C4-2B (cell line): ENCODE measurements at regions not wholly inside any gene's neighbourhood (a gene's known extent, or its start where the extent isn't known, plus 50 kb on each side); places are given as distances from the start of the nearest gene placed in this dataset.

Experiments used
- H3K27ac ChIP-seq: fragments of 450-650 bp; 2 replicates; pipeline ENCODE4 v1.5.1; 2017
- CTCF ChIP-seq: fragments of 450-650 bp; conservative IDR thresholded peaks from 2 replicates; pipeline ENCODE4 v1.5.1; 2017; ENCODE audit warnings: mild to moderate bottlenecking
- ZFX ChIP-seq: fragments of 450-650 bp; IDR thresholded peaks from 2 replicates; pipeline ENCODE4 v1.6.1; 2017

- H3K27ac ChIP-seq, result no peak overlapping the region
- no peak for TF ChIP-seq ZFX
- no peak for TF ChIP-seq CTCF
Observed at GRCh38 chr12:67876305-67876915, 112.8 kb upstream of the IFNG-AS1 start.

GRCh38 chr12:67877727-67878126 is 111.5 kb upstream of the IFNG-AS1 start:
- no peak for TF ChIP-seq CTCF
- no peak for TF ChIP-seq ZFX
- H3K27ac ChIP-seq, result no peak overlapping the region

- TF ChIP-seq CTCF (no peak), ZFX (no peak)
- H3K27ac ChIP-seq, result no peak overlapping the region
Observed at GRCh38 chr12:67879937-67880336, 109.3 kb upstream of the IFNG-AS1 start.

- TF ChIP-seq ZFX (no peak), CTCF (no peak)
- no peak overlapping the region for H3K27ac ChIP-seq
Observed at GRCh38 chr12:67881565-67881964, 107.7 kb upstream of the IFNG-AS1 start.

- TF ChIP-seq CTCF (no peak), ZFX (no peak)
Observed at GRCh38 chr12:67884596-67884995, 104.7 kb upstream of the IFNG-AS1 start.

GRCh38 chr12:67885375-67886169 is 103.7 kb upstream of the IFNG-AS1 start:
- no peak overlapping the region for H3K27ac ChIP-seq
- TF ChIP-seq CTCF, result no peak
- TF ChIP-seq ZFX, result no peak

More at GRCh38 chr12:67884596-67884995, 104.7 kb upstream of the IFNG-AS1 start:
- no peak overlapping the region for H3K27ac ChIP-seq

GRCh38 chr12:67887065-67887464 is 102.2 kb upstream of the IFNG-AS1 start:
- TF ChIP-seq ZFX (no peak), CTCF (no peak)
- H3K27ac ChIP-seq, result no peak overlapping the region
